ENCODE measurements at regions not wholly inside any gene's neighbourhood (a gene's known extent, or its start where the extent isn't known, plus 50 kb on each side); places are given as distances from the start of the nearest gene placed in this dataset.

GRCh38 chr15:91380114-91380513 lies 280.1 kb downstream of the SV2B start:
- FAIRE-seq (no peak), DNase-seq (ENCODE audit: insufficient read length, low spot score) (no peak)
- TF ChIP-seq POLR2AphosphoS5 (IDR thresholded peaks at IDR 0.05; ENCODE audit: low read depth, low read length) (no peak), SPI1 (IDR thresholded peaks at IDR 0.05; ENCODE audit: low read depth, low read length) (no peak), TAF1 (IDR thresholded peaks at IDR 0.05; ENCODE audit: low read depth, low read length) (no peak), POLR2A (IDR thresholded peaks at IDR 0.05; ENCODE audit: low read depth, low read length) (no peak), PAX5 (IDR thresholded peaks at IDR 0.05; ENCODE audit: insufficient read depth, low read length, severe bottlenecking) (no peak), POU2F2 (IDR thresholded peaks at IDR 0.05; ENCODE audit: low read depth, low read length) (no peak)

- FAIRE-seq (no peak), DNase-seq (ENCODE audit: insufficient read length, low spot score) (no peak)
- TF ChIP-seq POLR2A (IDR thresholded peaks at IDR 0.05; ENCODE audit: low read depth, low read length) (no peak), POLR2AphosphoS5 (IDR thresholded peaks at IDR 0.05; ENCODE audit: low read depth, low read length) (no peak), PAX5 (IDR thresholded peaks at IDR 0.05; ENCODE audit: insufficient read depth, low read length, severe bottlenecking) (no peak), TAF1 (IDR thresholded peaks at IDR 0.05; ENCODE audit: low read depth, low read length) (no peak), SPI1 (IDR thresholded peaks at IDR 0.05; ENCODE audit: low read depth, low read length) (no peak), POU2F2 (IDR thresholded peaks at IDR 0.05; ENCODE audit: low read depth, low read length) (no peak)
Observed at GRCh38 chr15:91383532-91383931, 283.5 kb downstream of the SV2B start.

GRCh38 chr15:91384189-91384730 lies 284.2 kb downstream of the SV2B start:
- TF ChIP-seq POLR2A (IDR thresholded peaks at IDR 0.05; ENCODE audit: low read depth, low read length) (no peak), POLR2AphosphoS5 (IDR thresholded peaks at IDR 0.05; ENCODE audit: low read depth, low read length) (no peak), POU2F2 (IDR thresholded peaks at IDR 0.05; ENCODE audit: low read depth, low read length) (no peak), PAX5 (IDR thresholded peaks at IDR 0.05; ENCODE audit: insufficient read depth, low read length, severe bottlenecking) (no peak), SPI1 (IDR thresholded peaks at IDR 0.05; ENCODE audit: low read depth, low read length) (no peak), TAF1 (IDR thresholded peaks at IDR 0.05; ENCODE audit: low read depth, low read length) (no peak)
- FAIRE-seq, result no peak
- no peak for DNase-seq (ENCODE audit: insufficient read length, low spot score)

- FAIRE-seq, result no peak
- DNase-seq (ENCODE audit: insufficient read length, low spot score), result no peak
- no peak for TF ChIP-seq TAF1 (IDR thresholded peaks at IDR 0.05; ENCODE audit: low read depth, low read length)
- TF ChIP-seq PAX5 (IDR thresholded peaks at IDR 0.05; ENCODE audit: insufficient read depth, low read length, severe bottlenecking), result no peak
- no peak for TF ChIP-seq POLR2A (IDR thresholded peaks at IDR 0.05; ENCODE audit: low read depth, low read length)
- TF ChIP-seq POLR2AphosphoS5 (IDR thresholded peaks at IDR 0.05; ENCODE audit: low read depth, low read length), result no peak
- TF ChIP-seq SPI1 (IDR thresholded peaks at IDR 0.05; ENCODE audit: low read depth, low read length), result no peak
Observed at GRCh38 chr15:91385311-91385710, 285.3 kb downstream of the SV2B start.

GRCh38 chr15:91393186-91393585 lies 293.1 kb downstream of the SV2B start:
- no peak for FAIRE-seq
- DNase-seq (ENCODE audit: insufficient read length, low spot score), result no peak
- TF ChIP-seq TAF1 (IDR thresholded peaks at IDR 0.05; ENCODE audit: low read depth, low read length) (no peak), POU2F2 (IDR thresholded peaks at IDR 0.05; ENCODE audit: low read depth, low read length) (no peak), PAX5 (IDR thresholded peaks at IDR 0.05; ENCODE audit: insufficient read depth, low read length, severe bottlenecking) (no peak), SPI1 (IDR thresholded peaks at IDR 0.05; ENCODE audit: low read depth, low read length) (no peak), POLR2AphosphoS5 (IDR thresholded peaks at IDR 0.05; ENCODE audit: low read depth, low read length) (no peak), POLR2A (IDR thresholded peaks at IDR 0.05; ENCODE audit: low read depth, low read length) (no peak)

- DNase-seq (ENCODE audit: insufficient read length, low spot score) (no peak), FAIRE-seq (no peak)
- TF ChIP-seq SPI1 (IDR thresholded peaks at IDR 0.05; ENCODE audit: low read depth, low read length) (no peak), POLR2A (IDR thresholded peaks at IDR 0.05; ENCODE audit: low read depth, low read length) (no peak), POLR2AphosphoS5 (IDR thresholded peaks at IDR 0.05; ENCODE audit: low read depth, low read length) (no peak), TAF1 (IDR thresholded peaks at IDR 0.05; ENCODE audit: low read depth, low read length) (no peak), POU2F2 (IDR thresholded peaks at IDR 0.05; ENCODE audit: low read depth, low read length) (no peak), PAX5 (IDR thresholded peaks at IDR 0.05; ENCODE audit: insufficient read depth, low read length, severe bottlenecking) (no peak)
Observed at GRCh38 chr15:91400481-91400880, 300.4 kb downstream of the SV2B start.

- TF ChIP-seq SPI1 (IDR thresholded peaks at IDR 0.05; ENCODE audit: low read depth, low read length), result no peak
- TF ChIP-seq POLR2A (IDR thresholded peaks at IDR 0.05; ENCODE audit: low read depth, low read length), result no peak
- no peak for TF ChIP-seq POU2F2 (IDR thresholded peaks at IDR 0.05; ENCODE audit: low read depth, low read length)
- no peak for TF ChIP-seq PAX5 (IDR thresholded peaks at IDR 0.05; ENCODE audit: insufficient read depth, low read length, severe bottlenecking)
- no peak for TF ChIP-seq POLR2AphosphoS5 (IDR thresholded peaks at IDR 0.05; ENCODE audit: low read depth, low read length)
- TF ChIP-seq TAF1 (IDR thresholded peaks at IDR 0.05; ENCODE audit: low read depth, low read length), result no peak
- DNase-seq (ENCODE audit: insufficient read length, low spot score), result no peak
- FAIRE-seq, result no peak
Observed at GRCh38 chr15:91407269-91407889, 307.3 kb downstream of the SV2B start.

- FAIRE-seq (no peak), DNase-seq (ENCODE audit: insufficient read length, low spot score) (no peak)
- no peak for TF ChIP-seq POLR2A (IDR thresholded peaks at IDR 0.05; ENCODE audit: low read depth, low read length)
- no peak for TF ChIP-seq POLR2AphosphoS5 (IDR thresholded peaks at IDR 0.05; ENCODE audit: low read depth, low read length)
- no peak for TF ChIP-seq POU2F2 (IDR thresholded peaks at IDR 0.05; ENCODE audit: low read depth, low read length)
- no peak for TF ChIP-seq SPI1 (IDR thresholded peaks at IDR 0.05; ENCODE audit: low read depth, low read length)
- no peak for TF ChIP-seq TAF1 (IDR thresholded peaks at IDR 0.05; ENCODE audit: low read depth, low read length)
- TF ChIP-seq PAX5 (IDR thresholded peaks at IDR 0.05; ENCODE audit: insufficient read depth, low read length, severe bottlenecking), result no peak
Observed at GRCh38 chr15:91408476-91409076, 308.5 kb downstream of the SV2B start.

GRCh38 chr15:91409387-91409786 lies 309.3 kb downstream of the SV2B start:
- no peak for FAIRE-seq
- no peak for DNase-seq (ENCODE audit: insufficient read length, low spot score)
- TF ChIP-seq TAF1 (IDR thresholded peaks at IDR 0.05; ENCODE audit: low read depth, low read length) (no peak), POLR2A (IDR thresholded peaks at IDR 0.05; ENCODE audit: low read depth, low read length) (no peak), SPI1 (IDR thresholded peaks at IDR 0.05; ENCODE audit: low read depth, low read length) (no peak), POU2F2 (IDR thresholded peaks at IDR 0.05; ENCODE audit: low read depth, low read length) (no peak), PAX5 (IDR thresholded peaks at IDR 0.05; ENCODE audit: insufficient read depth, low read length, severe bottlenecking) (no peak), POLR2AphosphoS5 (IDR thresholded peaks at IDR 0.05; ENCODE audit: low read depth, low read length) (no peak)

Measured in GM12891 (cell line).